Mesodermal cell (in vitro differentiated cells): ENCODE measurements at regions not wholly inside any gene's neighbourhood (a gene's known extent, or its start where the extent isn't known, plus 50 kb on each side); places are given as distances from the start of the nearest gene placed in this dataset.
"Not testable (repeated sequence)": the region's sequence is repeated elsewhere in the genome, so short reads cannot be mapped to it uniquely, and the experiment has no call there.

Source experiments
- H3K27ac ChIP-seq: 2 replicates; pipeline ENCODE4 v1.7.0; 2013; ENCODE audit warnings: mild to moderate bottlenecking, low read depth, low read length, moderate library complexity; ENCODE audit not compliant: severe bottlenecking
- H3K36me3 ChIP-seq: 2 replicates; pipeline ENCODE4 v1.7.1; 2013; ENCODE audit warnings: mild to moderate bottlenecking, low read length, moderate library complexity; ENCODE audit not compliant: control insufficient read depth, insufficient read depth
- H3K4me1 ChIP-seq: one replicate; pipeline ENCODE4 v1.7.1; 2013; ENCODE audit warnings: mild to moderate bottlenecking, low read length; ENCODE audit not compliant: insufficient read depth, control insufficient read depth, poor library complexity, severe bottlenecking
- H3K4me3 ChIP-seq: 2 replicates; pipeline ENCODE4 v1.7.0; 2013; ENCODE audit warnings: low read length, control low read depth, mild to moderate bottlenecking; ENCODE audit not compliant: insufficient read depth, poor library complexity, severe bottlenecking; ENCODE audit errors: extremely low read depth
- H3K9me3 ChIP-seq: 2 replicates; pipeline ENCODE4 v1.7.1; 2013; ENCODE audit warnings: mild to moderate bottlenecking, low read length, moderate library complexity; ENCODE audit not compliant: control insufficient read depth
- WGBS, 2 experiments: methylation state at CpG; one replicate each; pipeline ENCODE4 v1.1.5; 2013; ENCODE audit warnings: missing lambda C conversion rate in 2 of 2; ENCODE audit not compliant: insufficient coverage in 2 of 2; 5-methylcytosine and 5-hydroxymethylcytosine counted together

DNA sequence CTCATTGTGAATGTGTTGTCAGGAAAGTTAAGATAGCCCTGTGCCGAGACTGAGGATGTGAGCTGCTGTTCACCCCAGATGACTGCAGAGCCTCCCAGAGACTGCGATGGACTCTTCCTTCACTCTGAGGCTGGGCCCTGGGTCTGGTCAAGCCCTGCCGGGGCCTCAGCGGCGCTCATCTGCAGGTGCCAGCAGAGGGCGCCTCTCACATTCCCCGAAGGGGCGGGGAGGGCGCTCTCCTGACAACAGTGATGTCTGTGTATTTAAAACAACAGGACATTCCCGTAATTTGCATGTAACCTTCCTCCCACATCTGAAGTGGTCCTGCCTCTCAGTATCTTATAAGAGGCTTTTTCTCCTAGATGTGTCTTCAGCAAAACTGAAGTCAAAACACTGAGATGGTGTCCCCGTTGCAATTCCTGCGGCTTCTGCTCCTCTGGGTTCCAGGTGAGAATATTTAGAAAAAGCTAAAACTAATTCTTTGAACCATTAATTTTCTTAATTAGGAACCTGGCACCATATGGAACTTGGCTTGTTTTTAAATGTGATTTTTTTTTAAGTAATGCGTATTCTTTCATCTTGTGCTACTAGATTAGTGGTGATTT is 1377.9 kb downstream of the RPIA start:
- Histone ChIP-seq H3K36me3 (no peaks in the 10 kb centered on the region), H3K4me3 (no peak overlapping the region), H3K4me1 (no peaks in the 10 kb centered on the region), H3K27ac (no peak overlapping the region), H3K9me3 (no peaks in the 10 kb centered on the region)
- 19 to 24% methylated on average over 7 to 10 of the region's 13 CpGs for WGBS, 2 experiments

DNA sequence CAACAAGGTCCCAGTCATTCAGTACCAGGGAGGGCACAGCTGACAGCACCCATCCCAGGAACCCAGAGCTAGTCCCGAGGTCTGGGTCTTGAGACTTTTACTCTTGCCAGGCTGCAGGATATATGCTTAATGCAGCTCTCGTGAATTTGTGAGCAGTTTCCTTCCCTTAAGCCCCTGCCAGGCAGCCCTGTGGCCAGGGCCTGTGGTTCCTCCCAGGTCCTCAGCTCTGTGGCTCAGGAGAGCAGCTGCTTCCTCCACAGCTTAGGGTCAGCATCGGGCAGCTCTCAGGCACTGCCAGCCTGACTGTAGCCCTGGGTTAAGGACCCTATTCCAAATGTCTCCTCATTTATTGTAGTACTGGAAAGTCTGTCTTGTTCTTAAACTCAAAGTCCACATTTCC is 1384.8 kb downstream of the RPIA start:
- no peaks in the 10 kb centered on the region for H3K36me3 ChIP-seq
- H3K4me3 ChIP-seq = no peak overlapping the region
- no peaks in the 10 kb centered on the region for H3K4me1 ChIP-seq
- 86 to 88% methylated on average over 2 to 3 of the region's 3 CpGs for WGBS, 2 experiments
- H3K9me3 ChIP-seq = no peaks in the 10 kb centered on the region
- no peak overlapping the region for H3K27ac ChIP-seq

GRCh38 chr2:90077948-90078347 is 1386.5 kb downstream of the RPIA start:
- H3K36me3 ChIP-seq = no peaks in the 10 kb centered on the region
- H3K9me3 ChIP-seq = no peaks in the 10 kb centered on the region
- no peak overlapping the region for H3K4me3 ChIP-seq
- no peak overlapping the region for H3K27ac ChIP-seq
- no peaks in the 10 kb centered on the region for H3K4me1 ChIP-seq
- WGBS, 2 experiments = no CpG with 5 or more reads among the region's 2 CpGs

GRCh38 chr2:90079374-90079773 is 1387.9 kb downstream of the RPIA start:
- Histone ChIP-seq H3K36me3 (no peaks in the 10 kb centered on the region), H3K4me3 (no peak overlapping the region), H3K27ac (no peak overlapping the region), H3K4me1 (no peaks in the 10 kb centered on the region), H3K9me3 (no peaks in the 10 kb centered on the region)
- WGBS, 2 experiments = 82 to 100% methylated on average over 2 to 3 of the region's 5 CpGs

- not testable (repeated sequence) for H3K4me1 ChIP-seq, H3K27ac ChIP-seq, H3K36me3 ChIP-seq, H3K4me3 ChIP-seq, H3K9me3 ChIP-seq
- no CpG with 5 or more reads among the region's 2 CpGs for WGBS, 2 experiments
Measured at GRCh38 chr2:90087792-90088191, 1396.3 kb downstream of the RPIA start.

DNA sequence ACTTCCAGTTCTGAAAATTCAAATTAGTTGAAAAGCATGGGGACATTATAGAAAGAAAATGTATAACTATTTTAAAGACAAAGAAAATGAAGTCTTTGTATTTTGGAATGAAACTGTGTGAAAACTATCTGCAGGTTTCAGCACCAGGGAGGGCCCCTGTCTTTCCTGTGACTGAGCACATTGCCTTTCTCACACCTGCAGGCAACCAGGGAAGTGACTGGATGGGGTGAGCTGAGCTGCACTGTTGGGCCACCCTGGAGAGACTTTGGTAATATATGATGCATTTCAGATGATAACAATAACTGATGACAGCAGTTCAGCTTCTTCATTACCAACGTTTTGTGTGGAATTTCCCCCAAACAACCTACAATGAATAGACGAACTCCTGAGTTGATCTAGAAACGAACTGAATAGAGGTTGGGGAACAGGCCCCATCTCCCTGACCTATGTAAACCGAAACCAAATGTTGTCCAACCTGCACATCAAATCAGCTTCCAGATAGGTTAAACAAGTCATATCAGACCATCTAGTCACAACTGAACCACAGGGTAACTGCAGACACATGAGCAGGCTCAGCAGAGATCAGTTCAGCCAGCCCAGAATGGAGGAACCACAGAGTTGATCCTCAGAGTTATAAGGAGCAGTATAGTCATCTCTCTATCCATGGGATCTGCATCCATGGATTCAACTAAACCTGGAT is 1402.2 kb downstream of the RPIA start:
- no CpG with 5 or more reads among the region's 4 CpGs for WGBS, 2 experiments
- not testable (repeated sequence) for H3K27ac ChIP-seq, H3K9me3 ChIP-seq

DNA sequence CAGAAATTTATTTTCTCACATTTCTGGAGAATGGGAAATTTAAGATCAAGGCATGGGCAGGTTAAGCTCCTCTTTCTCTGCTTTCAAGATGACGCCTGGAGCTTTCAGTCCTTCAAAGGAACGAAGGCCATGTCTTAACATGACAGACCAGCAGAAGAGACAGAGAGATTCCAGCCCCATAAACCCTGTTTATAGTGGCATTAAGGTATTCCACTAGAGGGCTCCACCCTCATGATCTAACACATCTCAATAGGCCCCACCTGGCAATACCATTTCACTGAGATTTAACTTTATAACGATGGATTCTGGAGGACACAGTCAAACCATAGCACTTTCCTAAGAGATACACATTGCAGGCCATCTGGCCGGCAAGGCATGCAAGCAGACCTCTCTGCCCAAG is 1406.1 kb downstream of the RPIA start:
- not testable (repeated sequence) for H3K4me3 ChIP-seq, H3K36me3 ChIP-seq, H3K27ac ChIP-seq, H3K4me1 ChIP-seq, H3K9me3 ChIP-seq
- whole genome bisulfite sequencing, 2 experiments = no CpG with 5 or more reads among the region's 4 CpGs

More for the DNA sequence above, 1402.2 kb downstream of the RPIA start:
- H3K4me3 ChIP-seq, H3K36me3 ChIP-seq, H3K4me1 ChIP-seq: not testable (repeated sequence)

DNA sequence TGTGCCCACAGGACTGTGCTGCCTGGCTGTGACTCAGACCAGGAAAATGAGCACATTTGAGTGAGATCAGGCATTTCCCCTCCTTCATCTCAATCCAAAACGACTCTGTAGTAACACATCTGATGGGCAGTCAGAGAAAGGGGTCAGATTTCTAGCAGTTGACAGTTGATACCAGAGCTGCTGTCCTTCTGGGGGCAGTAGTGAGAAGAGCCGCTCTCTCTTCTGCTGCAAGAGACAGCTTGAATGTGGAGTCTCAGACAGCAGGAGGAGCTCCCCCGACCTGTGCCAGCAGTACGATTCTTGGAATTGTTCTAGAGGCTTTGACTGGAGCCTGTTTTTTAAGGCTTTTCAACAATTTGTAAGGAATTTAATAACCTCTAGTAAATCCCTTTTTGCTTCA is 1413.7 kb downstream of the RPIA start:
- not testable (repeated sequence) for H3K9me3 ChIP-seq, H3K4me3 ChIP-seq
- 0% methylated on average over 1 of the region's 4 CpGs; no CpG with 5 or more reads in 1 of the 2 experiments for WGBS, 2 experiments

GRCh38 chr2:90123409-90123808 is 1431.9 kb downstream of the RPIA start:
- H3K4me1 ChIP-seq, H3K9me3 ChIP-seq, H3K4me3 ChIP-seq, H3K27ac ChIP-seq, H3K36me3 ChIP-seq: not testable (repeated sequence)
- WGBS, 2 experiments = no CpG with 5 or more reads among the region's 4 CpGs

More for the DNA sequence above, 1413.7 kb downstream of the RPIA start:
- H3K27ac ChIP-seq, H3K36me3 ChIP-seq, H3K4me1 ChIP-seq: not testable (repeated sequence)

DNA sequence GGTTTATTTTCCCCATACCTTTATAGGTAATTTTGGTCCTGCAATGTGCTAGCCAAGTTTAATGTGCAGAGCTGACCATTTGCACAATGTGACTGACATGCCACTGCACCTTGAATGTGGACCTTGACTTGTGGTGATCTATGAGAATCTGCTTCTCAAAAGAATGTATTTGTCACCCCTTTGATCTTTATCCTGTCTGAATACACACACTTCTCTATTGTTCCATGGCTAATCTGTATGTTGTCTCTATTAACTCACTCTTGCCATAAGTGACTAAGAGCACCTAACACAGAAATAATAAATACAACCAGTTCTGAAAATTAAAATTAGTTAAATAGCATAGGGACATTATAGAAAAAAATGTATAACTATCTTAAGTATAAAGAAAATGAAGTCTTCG is 1447.6 kb downstream of the RPIA start:
- not testable (repeated sequence) for H3K4me3 ChIP-seq, H3K36me3 ChIP-seq, H3K4me1 ChIP-seq, H3K9me3 ChIP-seq, H3K27ac ChIP-seq
- no CpG with 5 or more reads among the region's 1 CpG for WGBS, 2 experiments

- H3K4me3 ChIP-seq, H3K4me1 ChIP-seq, H3K27ac ChIP-seq, H3K36me3 ChIP-seq, H3K9me3 ChIP-seq: not testable (repeated sequence)
- WGBS, 2 experiments = no CpG with 5 or more reads among the region's 5 CpGs
Measured at GRCh38 chr2:90141558-90141957, 1450.1 kb downstream of the RPIA start.
